ENCODE measurements at regions not wholly inside any gene's neighbourhood (a gene's known extent, or its start where the extent isn't known, plus 50 kb on each side); places are given as distances from the start of the nearest gene placed in this dataset.

DNA sequence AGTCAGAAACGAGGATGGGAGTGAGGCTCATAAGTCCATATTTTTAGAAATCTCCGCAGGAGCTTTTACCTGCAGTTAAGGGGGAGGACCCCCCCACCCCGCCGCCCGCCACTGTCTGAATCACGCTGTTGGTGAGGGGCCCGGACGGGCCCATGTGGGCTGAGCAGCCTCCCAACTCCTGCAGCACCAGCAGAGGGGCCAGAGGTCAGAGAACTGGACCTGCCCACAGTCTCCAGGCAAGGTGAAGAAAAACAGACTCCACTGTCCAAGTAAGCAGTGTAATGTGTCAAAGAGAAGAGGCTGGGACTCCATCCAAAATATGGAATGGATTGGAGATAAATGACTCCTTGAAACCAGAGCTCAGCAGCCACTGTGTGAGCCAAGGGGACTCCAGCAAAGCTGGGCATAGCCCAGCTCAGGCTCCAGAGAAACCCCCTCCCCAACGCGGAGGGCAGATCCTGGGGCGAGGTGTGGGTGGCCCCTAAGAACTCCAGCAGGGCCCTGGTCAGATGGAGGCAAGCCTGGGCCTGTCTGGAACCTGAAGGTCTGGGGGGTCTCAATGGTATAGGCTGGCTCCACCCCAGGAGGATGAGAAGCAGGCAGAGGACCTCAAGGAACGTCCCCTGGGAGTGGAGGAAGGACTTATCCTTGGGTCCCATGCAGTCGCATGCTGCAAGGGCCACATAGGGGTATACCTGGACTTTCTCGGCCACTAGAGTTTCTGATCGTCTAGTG is 128.5 kb upstream of the TNS3 start:
- H3K4me3 ChIP-seq (ENCODE audit: low read length), result no peak overlapping the region
- H3K9me3 ChIP-seq (replicated peaks; ENCODE audit: low read length), result no peaks in the 10 kb centered on the region
- H3K27me3 ChIP-seq (ENCODE audit: control insufficient read depth, insufficient read depth, low read length), result no peaks in the 10 kb centered on the region
- H3K9ac ChIP-seq (ENCODE audit: low read depth, low read length), result no peak overlapping the region
- no peak overlapping the region for H3K4me2 ChIP-seq (ENCODE audit: low read length)
- H3K36me3 ChIP-seq (ENCODE audit: insufficient read depth, low read length), result no peaks in the 10 kb centered on the region
- no peaks in the 10 kb centered on the region for H3K4me1 ChIP-seq (ENCODE audit: control insufficient read depth, insufficient read depth, low read length)

DNA sequence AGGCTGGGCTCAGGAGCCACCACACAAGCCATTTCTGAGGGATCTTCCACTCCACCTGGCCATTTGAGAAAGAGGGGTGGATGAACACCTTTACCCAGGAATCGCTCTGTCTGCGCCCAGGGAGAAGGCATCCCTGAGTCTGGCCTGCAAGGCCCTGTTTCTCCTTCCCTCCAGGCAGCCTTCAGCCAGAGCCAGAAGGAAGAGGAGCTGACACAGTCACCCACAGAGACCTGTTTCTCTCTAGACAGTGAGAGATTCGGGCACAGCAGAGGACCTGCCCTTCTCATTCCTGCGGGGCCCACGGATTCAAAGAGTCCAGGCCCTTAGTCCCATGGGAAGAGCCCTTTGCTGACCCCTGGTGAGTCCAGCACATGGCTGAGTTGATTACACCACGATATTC is 127.5 kb upstream of the TNS3 start:
- H3K9ac ChIP-seq (ENCODE audit: low read depth, low read length), result no peak overlapping the region
- H3K4me2 ChIP-seq (ENCODE audit: low read length), result no peak overlapping the region
- no peak overlapping the region for H3K4me3 ChIP-seq (ENCODE audit: low read length)
- no peaks in the 10 kb centered on the region for H3K9me3 ChIP-seq (replicated peaks; ENCODE audit: low read length)
- no peaks in the 10 kb centered on the region for H3K36me3 ChIP-seq (ENCODE audit: insufficient read depth, low read length)
- no peaks in the 10 kb centered on the region for H3K27me3 ChIP-seq (ENCODE audit: control insufficient read depth, insufficient read depth, low read length)
- no peaks in the 10 kb centered on the region for H3K4me1 ChIP-seq (ENCODE audit: control insufficient read depth, insufficient read depth, low read length)

GRCh38 chr7:47709051-47709450 is 127.1 kb upstream of the TNS3 start:
- H3K9ac ChIP-seq (ENCODE audit: low read depth, low read length), result no peak overlapping the region
- no peaks in the 10 kb centered on the region for H3K36me3 ChIP-seq (ENCODE audit: insufficient read depth, low read length)
- no peak overlapping the region for H3K4me2 ChIP-seq (ENCODE audit: low read length)
- no peaks in the 10 kb centered on the region for H3K9me3 ChIP-seq (replicated peaks; ENCODE audit: low read length)
- no peak overlapping the region for H3K4me3 ChIP-seq (ENCODE audit: low read length)
- no peaks in the 10 kb centered on the region for H3K4me1 ChIP-seq (ENCODE audit: control insufficient read depth, insufficient read depth, low read length)
- H3K27me3 ChIP-seq (ENCODE audit: control insufficient read depth, insufficient read depth, low read length), result no peaks in the 10 kb centered on the region

- no peak overlapping the region for H3K9ac ChIP-seq (ENCODE audit: low read depth, low read length)
- no peaks in the 10 kb centered on the region for H3K4me1 ChIP-seq (ENCODE audit: control insufficient read depth, insufficient read depth, low read length)
- no peak overlapping the region for H3K4me2 ChIP-seq (ENCODE audit: low read length)
- no peaks in the 10 kb centered on the region for H3K9me3 ChIP-seq (replicated peaks; ENCODE audit: low read length)
- H3K4me3 ChIP-seq (ENCODE audit: low read length), result no peak overlapping the region
- no peaks in the 10 kb centered on the region for H3K27me3 ChIP-seq (ENCODE audit: control insufficient read depth, insufficient read depth, low read length)
- H3K36me3 ChIP-seq (ENCODE audit: insufficient read depth, low read length), result no peaks in the 10 kb centered on the region
Measured at GRCh38 chr7:47707583-47707982, 125.7 kb upstream of the TNS3 start.

DNA sequence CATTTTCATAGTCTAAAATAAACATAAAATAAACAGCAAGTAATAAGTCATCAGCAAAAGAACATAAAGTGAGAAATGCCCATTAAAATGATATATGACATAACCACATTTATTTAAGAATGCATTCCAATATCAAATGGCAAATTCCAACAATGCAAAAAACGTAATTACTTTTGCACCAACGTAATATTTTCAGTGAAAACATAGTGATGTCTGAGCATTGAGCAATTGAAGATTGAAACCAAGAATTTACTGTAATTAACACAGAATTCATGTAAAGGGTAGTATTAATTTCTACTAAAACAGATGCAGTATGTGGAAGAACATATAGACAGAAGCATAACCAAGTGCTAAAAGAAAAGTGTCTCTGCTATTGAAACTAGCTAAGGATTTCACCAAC is 123.0 kb upstream of the TNS3 start:
- H3K4me2 ChIP-seq (ENCODE audit: low read length), result no peak overlapping the region
- no peaks in the 10 kb centered on the region for H3K27me3 ChIP-seq (ENCODE audit: control insufficient read depth, insufficient read depth, low read length)
- no peak overlapping the region for H3K9ac ChIP-seq (ENCODE audit: low read depth, low read length)
- H3K9me3 ChIP-seq (replicated peaks; ENCODE audit: low read length), result no peaks in the 10 kb centered on the region
- H3K4me3 ChIP-seq (ENCODE audit: low read length), result no peak overlapping the region
- H3K4me1 ChIP-seq (ENCODE audit: control insufficient read depth, insufficient read depth, low read length), result no peaks in the 10 kb centered on the region
- H3K36me3 ChIP-seq (ENCODE audit: insufficient read depth, low read length), result no peaks in the 10 kb centered on the region

DNA sequence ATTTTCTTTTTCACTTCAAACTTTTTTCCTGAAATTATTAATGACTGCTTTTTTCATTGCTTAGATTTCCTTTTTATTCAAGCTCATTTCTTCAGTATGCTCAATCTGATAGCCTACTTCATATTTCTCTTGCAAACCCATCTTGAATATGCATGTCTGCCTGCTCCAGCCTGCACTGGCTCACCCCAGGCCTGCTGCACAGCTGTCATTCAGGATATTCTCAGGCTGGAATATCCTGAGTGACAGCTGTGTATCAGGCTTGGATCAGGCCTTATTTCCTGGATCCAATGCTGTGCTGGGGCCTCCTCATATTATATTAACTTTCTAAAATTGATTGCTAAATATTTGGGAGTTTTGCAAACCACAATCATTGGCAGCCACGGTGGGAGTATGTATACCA is 120.2 kb upstream of the TNS3 start:
- Histone ChIP-seq H3K4me2 (ENCODE audit: low read length) (no peak overlapping the region), H3K4me1 (ENCODE audit: control insufficient read depth, insufficient read depth, low read length) (no peaks in the 10 kb centered on the region), H3K9ac (ENCODE audit: low read depth, low read length) (no peak overlapping the region), H3K36me3 (ENCODE audit: insufficient read depth, low read length) (no peaks in the 10 kb centered on the region), H3K9me3 (replicated peaks; ENCODE audit: low read length) (no peaks in the 10 kb centered on the region), H3K4me3 (ENCODE audit: low read length) (no peak overlapping the region), H3K27me3 (ENCODE audit: control insufficient read depth, insufficient read depth, low read length) (no peaks in the 10 kb centered on the region)

DNA sequence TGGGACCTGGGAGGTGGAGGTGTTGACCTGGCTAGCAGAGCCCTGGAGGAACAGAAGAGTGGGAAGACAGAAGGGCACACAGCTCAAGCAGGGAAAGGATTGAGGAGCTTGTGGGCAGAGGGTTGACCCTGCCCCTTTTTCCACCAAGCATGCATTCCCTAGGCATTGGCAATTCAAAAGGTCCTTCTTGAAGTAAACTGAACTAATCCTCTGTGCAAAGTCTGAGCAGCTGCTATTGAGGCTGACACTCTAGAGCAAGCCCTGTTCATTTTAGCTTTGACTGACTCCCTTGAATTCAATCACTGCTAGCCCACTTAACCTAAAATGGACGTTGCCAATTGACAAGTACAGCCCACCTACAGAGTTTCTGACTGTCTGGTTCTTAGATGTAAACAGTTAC is 116.5 kb upstream of the TNS3 start:
- Histone ChIP-seq H3K36me3 (ENCODE audit: insufficient read depth, low read length) (no peaks in the 10 kb centered on the region), H3K4me2 (ENCODE audit: low read length) (no peak overlapping the region), H3K9ac (ENCODE audit: low read depth, low read length) (no peak overlapping the region)

GRCh38 chr7:47697543-47697942 is 115.6 kb upstream of the TNS3 start:
- no peaks in the 10 kb centered on the region for H3K27me3 ChIP-seq (ENCODE audit: control insufficient read depth, insufficient read depth, low read length)
- no peak overlapping the region for H3K9ac ChIP-seq (ENCODE audit: low read depth, low read length)
- H3K36me3 ChIP-seq (ENCODE audit: insufficient read depth, low read length), result no peaks in the 10 kb centered on the region
- peaks cover 10% of the 10 kb centered on the region for H3K4me1 ChIP-seq (ENCODE audit: control insufficient read depth, insufficient read depth, low read length)
- H3K4me3 ChIP-seq (ENCODE audit: low read length), result no peak overlapping the region
- no peak overlapping the region for H3K4me2 ChIP-seq (ENCODE audit: low read length)
- no peaks in the 10 kb centered on the region for H3K9me3 ChIP-seq (replicated peaks; ENCODE audit: low read length)

More for the DNA sequence above, 116.5 kb upstream of the TNS3 start:
- Histone ChIP-seq H3K9me3 (replicated peaks; ENCODE audit: low read length) (no peaks in the 10 kb centered on the region), H3K4me3 (ENCODE audit: low read length) (no peak overlapping the region), H3K27me3 (ENCODE audit: control insufficient read depth, insufficient read depth, low read length) (no peaks in the 10 kb centered on the region), H3K4me1 (ENCODE audit: control insufficient read depth, insufficient read depth, low read length) (peaks cover 1% of the 10 kb centered on the region)

DNA sequence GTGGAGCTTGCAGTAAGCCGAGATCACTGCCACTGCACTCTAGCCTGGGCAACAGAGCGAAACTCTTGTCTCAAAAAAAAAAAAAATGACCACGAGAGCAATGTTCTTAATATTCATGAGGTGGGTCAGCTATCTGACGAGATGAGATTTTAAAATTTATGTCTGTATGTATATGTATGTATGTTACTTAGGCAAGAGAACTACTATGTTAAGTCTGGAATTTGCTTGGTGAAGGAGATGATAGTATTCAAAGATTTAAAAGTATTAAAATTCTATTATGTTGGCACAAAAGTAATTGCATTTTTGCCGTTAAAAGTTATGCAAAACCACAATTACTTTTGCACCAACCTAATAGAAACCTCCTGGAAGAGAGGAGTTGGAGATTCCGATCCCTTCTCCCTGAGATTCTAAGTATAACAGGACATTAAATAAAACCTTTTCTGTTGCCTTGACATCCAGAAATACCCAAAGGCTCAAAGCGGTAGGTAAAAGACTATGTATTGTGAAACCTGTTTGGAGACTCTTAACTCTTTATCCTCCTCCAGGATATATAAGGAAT is 114.3 kb upstream of the TNS3 start:
- Histone ChIP-seq H3K36me3 (ENCODE audit: insufficient read depth, low read length) (no peaks in the 10 kb centered on the region), H3K9ac (ENCODE audit: low read depth, low read length) (no peak overlapping the region), H3K9me3 (replicated peaks; ENCODE audit: low read length) (no peaks in the 10 kb centered on the region), H3K4me2 (ENCODE audit: low read length) (no peak overlapping the region), H3K4me3 (ENCODE audit: low read length) (no peak overlapping the region), H3K27me3 (ENCODE audit: control insufficient read depth, insufficient read depth, low read length) (no peaks in the 10 kb centered on the region), H3K4me1 (ENCODE audit: control insufficient read depth, insufficient read depth, low read length) (peaks cover 19% of the 10 kb centered on the region)

- H3K4me1 ChIP-seq (ENCODE audit: control insufficient read depth, insufficient read depth, low read length), result peaks cover 24% of the 10 kb centered on the region
- H3K36me3 ChIP-seq (ENCODE audit: insufficient read depth, low read length), result no peaks in the 10 kb centered on the region
- H3K9ac ChIP-seq (ENCODE audit: low read depth, low read length), result no peak overlapping the region
- H3K9me3 ChIP-seq (replicated peaks; ENCODE audit: low read length), result no peaks in the 10 kb centered on the region
- H3K27me3 ChIP-seq (ENCODE audit: control insufficient read depth, insufficient read depth, low read length), result no peaks in the 10 kb centered on the region
- no peak overlapping the region for H3K4me2 ChIP-seq (ENCODE audit: low read length)
- H3K4me3 ChIP-seq (ENCODE audit: low read length), result no peak overlapping the region
Measured at GRCh38 chr7:47693216-47693615, 111.3 kb upstream of the TNS3 start.

- peak overlapping the region; percentile 48 for H3K4me2 ChIP-seq (ENCODE audit: low read length)
Measured at GRCh38 chr7:47691988-47692387, 110.1 kb upstream of the TNS3 start.

GRCh38 chr7:47690902-47691558 is 109.1 kb upstream of the TNS3 start:
- Histone ChIP-seq H3K9me3 (replicated peaks; ENCODE audit: low read length) (no peaks in the 10 kb centered on the region), H3K27me3 (ENCODE audit: control insufficient read depth, insufficient read depth, low read length) (no peaks in the 10 kb centered on the region), H3K4me2 (ENCODE audit: low read length) (peak overlapping the region; percentile 16), H3K36me3 (ENCODE audit: insufficient read depth, low read length) (no peaks in the 10 kb centered on the region), H3K4me1 (ENCODE audit: control insufficient read depth, insufficient read depth, low read length) (peaks cover 25% of the 10 kb centered on the region), H3K4me3 (ENCODE audit: low read length) (no peak overlapping the region), H3K9ac (ENCODE audit: low read depth, low read length) (peak overlapping the region; percentile 54)

More at GRCh38 chr7:47691988-47692387, 110.1 kb upstream of the TNS3 start:
- H3K9ac ChIP-seq (ENCODE audit: low read depth, low read length), result no peak overlapping the region
- no peaks in the 10 kb centered on the region for H3K9me3 ChIP-seq (replicated peaks; ENCODE audit: low read length)
- H3K4me1 ChIP-seq (ENCODE audit: control insufficient read depth, insufficient read depth, low read length), result peaks cover 24% of the 10 kb centered on the region
- no peak overlapping the region for H3K4me3 ChIP-seq (ENCODE audit: low read length)
- no peaks in the 10 kb centered on the region for H3K27me3 ChIP-seq (ENCODE audit: control insufficient read depth, insufficient read depth, low read length)
- no peaks in the 10 kb centered on the region for H3K36me3 ChIP-seq (ENCODE audit: insufficient read depth, low read length)
